SIG-M5 treated with dmso at 0.1 percent for 504 hours (cell line): ENCODE measurements at regions not wholly inside any gene's neighbourhood (a gene's known extent, or its start where the extent isn't known, plus 50 kb on each side); places are given as distances from the start of the nearest gene placed in this dataset.

Experiments
- DNase-seq: peaks from one replicate; lab custom pipeline; 2025; ENCODE audit not compliant: unreplicated experiment; lab: John Stamatoyannopoulos, UW

DNA sequence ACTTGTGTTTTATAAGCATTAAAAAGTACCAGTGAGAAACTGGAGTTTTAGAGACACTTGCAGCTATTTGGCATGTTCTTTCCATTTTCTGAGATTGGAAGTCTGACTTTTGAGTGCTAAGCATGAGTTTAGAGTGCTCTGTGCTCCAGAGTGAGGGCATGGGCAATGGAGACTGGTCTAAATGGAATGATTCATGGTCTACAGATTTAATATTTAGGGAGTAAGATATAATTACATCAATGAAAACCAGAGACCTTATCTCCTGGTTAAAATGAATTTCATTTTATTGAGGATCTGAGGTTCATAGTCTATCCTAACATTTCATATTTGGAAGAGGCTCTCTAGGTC, 135.9 kb upstream of the RPS23 start:
- DNase-seq = no peak

DNA sequence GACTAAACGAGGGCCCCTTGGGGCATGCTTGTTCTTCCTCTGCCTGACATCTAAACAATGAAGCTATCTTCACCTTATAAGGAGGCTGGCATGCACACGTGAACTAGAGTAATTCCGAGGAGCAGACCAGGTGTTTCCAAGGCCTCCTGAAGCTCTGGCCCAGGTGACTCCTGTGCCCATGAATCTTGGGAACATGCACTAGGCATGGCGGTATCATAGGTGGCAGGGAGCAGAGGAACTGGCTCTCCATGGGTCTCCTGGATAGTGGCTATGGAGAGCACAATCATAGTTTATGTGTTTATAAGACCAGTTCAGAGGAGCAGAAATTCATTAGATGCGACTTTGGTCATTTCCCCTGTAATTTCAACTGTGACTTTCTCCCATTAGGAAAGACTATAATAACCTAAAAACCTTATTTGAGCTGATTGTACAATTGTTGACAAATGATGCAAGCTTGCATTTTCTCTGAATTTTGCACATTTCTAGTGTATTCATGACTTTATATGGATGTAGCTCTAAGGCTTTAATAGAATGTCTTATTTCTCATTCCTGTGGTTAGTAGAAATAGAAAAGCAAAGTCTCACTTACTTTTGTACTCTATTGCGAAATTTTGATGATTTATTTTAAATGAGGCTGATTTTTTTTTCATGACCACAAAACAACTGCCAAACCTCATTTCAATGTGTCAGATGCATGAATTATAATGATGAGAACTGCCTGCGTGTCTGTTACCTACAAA, 135.3 kb upstream of the RPS23 start:
- peak; percentile 74 for DNase-seq

DNA sequence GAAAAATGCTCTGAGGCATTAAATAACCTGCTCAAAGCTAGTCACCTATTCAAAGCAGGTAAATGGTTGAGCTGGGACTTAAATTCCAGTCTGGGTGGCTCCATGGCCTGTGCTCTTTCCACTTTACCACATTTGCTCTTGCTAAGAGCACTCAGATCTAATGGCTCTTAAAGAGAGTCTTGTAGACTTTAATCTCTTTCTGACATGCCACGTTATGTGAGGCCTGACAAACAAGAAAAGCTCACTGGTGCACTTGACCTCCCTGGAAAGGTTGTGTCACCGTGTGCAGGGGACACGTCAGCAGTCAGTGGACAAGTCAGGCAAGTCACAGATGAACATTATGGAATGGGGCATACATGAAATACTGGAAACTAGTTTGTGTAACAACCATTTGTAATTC, 129.9 kb upstream of the RPS23 start:
- no peak for DNase-seq

DNA sequence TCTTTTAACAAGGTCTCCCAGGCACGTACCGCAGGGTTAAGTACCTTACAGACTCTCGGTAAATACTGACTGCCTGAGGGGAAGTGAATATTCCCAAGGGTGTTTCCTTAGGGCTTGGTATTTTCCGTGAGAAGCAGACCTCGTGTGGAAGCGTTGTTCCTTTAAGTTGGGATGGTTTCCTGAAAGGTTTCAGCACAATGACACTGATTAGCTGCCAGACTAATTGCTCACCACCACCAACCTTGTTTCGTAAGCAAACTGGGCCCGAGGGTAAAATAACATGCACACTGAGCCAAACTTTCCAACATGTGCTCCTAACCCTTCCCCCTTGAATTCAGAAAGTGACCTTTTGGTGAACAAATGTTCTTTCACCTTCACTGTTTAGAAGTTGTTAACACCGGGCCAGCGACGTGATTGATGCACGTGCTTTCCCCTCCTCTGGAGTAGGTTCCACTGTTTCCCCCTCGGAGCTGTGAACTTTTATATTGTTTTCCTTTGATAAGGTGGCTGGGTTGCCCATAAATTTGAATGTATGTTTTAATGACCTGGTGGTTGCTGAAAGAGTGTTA, 128.1 kb upstream of the RPS23 start:
- DNase-seq = no peak

DNA sequence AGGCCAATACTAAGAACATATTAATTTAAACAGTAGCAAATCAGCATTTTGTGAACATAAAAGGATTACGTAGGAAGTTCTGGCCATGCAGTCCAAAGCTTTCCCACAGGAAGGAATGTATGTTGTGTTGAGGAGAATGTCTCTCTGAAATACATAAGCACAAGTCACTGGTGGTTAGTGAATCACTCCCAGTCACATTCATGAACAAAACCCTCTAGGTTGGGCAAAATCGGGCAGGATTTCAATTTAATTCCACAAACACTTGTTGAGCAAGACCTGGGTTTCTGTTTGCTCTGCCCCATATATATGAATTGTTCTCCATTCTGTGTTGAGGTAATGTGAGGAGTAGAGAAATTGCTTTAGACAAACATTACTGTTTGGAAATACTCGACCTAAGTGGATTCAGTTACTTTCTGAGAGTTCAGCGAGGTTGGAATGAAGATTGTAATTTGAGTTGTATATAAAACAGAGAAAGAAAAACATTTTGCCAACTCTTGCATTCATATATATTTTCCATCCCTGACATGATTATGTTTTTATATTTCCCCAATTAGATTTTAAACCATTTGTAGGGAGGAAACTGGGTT, 127.6 kb upstream of the RPS23 start:
- peak; percentile 24 for DNase-seq

DNA sequence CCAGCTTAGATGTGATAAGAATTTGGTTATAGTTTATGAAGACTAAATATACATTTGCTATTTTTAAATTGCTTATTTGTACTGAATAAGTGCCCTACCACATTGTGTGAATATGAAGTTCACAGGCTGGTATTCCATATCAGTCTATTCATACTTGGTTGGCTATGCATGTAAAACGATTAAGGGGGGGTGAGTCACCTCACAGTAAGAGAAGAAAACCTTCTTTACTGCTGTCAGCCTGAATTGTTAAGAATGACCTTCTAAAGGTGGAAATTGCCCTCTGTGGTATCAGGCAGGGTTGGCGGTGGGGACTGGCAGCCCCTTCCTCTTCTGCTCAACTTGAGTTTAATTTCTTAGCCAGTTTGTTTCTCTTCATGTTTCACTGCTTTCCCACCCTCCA, 127.0 kb upstream of the RPS23 start:
- no peak for DNase-seq

DNA sequence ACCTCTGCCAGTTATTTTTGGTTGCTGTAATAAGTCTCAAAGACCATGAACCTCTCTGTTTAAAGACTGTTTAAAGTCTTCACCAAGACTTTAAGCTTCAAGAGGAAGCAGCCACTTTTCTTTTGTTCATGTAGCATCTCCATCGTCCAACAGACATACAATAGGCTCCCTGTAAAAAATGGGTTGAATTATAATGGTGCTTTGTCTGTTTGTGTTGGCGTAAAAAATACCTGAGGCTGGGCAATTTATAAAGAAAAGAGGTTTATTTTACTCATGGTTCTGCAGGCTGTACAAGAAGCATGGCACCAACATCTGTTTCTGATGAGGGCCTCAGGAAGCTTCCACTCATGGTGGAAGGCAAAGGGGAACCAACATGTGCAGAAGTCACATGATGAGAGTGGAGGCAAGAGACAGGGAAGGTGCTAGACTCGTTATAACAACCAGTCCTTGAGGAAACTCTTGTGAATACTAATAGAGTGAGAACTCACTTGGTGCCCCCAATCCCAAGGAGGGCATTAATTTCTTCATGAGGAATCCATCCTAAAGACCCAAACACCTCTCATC, 126.3 kb upstream of the RPS23 start:
- DNase-seq = no peak

DNA sequence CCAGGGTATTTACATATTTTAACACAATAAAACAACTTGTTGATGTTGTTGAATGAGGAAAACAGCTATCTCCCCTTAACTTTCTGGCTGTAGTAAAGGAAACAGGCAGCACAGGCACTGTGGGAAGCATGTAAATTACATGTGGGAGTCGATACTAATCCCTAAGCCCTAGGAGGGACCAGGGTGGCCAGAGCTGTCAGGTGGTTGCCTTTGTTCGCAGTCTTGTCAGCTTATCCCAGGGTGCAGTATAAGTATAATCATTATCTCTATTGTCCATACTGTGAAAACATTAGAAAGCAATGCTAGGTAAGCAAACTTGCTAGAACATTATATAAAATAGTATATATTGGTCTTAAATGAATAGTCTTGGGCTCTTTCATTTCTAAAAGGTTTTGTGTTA, 125.6 kb upstream of the RPS23 start:
- DNase-seq = no peak

DNA sequence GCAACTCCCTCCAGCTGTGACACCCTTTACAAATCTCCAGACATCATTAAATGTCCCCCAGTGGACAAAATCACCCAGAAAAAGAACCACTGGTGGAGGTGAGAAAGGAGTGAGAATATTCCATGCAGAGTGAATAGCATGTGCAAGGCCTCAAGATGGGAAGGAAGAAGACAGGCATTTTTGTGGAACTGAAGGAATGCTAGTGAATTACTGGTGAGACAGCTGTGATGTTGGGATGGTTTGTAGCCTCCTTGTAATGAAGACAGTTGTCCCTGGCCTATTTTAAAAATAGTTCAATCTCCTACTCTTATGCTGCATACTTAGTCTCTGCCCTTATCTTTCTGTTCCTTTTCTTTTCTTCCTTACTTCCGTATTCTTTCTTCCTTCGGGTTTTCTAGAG, 124.9 kb upstream of the RPS23 start:
- DNase-seq = no peak

DNA sequence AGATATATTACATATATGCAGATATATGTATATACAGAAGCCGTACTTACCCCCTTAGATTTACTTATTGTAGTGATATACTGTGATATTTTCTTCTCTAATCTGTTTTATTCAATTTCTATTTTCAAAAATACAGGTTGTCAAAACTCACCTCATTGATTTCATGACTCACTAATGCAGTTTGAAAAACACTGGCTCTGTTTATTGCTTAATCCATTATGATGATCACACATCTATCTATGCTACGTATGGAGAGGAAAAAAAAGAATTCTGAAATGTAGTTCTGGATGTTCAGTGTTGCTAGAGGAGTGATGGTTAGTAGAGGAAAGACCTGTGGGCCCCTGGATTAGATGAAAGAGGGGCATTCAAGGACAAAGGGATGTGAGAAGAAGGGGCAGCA, 121.0 kb upstream of the RPS23 start:
- no peak for DNase-seq

DNA sequence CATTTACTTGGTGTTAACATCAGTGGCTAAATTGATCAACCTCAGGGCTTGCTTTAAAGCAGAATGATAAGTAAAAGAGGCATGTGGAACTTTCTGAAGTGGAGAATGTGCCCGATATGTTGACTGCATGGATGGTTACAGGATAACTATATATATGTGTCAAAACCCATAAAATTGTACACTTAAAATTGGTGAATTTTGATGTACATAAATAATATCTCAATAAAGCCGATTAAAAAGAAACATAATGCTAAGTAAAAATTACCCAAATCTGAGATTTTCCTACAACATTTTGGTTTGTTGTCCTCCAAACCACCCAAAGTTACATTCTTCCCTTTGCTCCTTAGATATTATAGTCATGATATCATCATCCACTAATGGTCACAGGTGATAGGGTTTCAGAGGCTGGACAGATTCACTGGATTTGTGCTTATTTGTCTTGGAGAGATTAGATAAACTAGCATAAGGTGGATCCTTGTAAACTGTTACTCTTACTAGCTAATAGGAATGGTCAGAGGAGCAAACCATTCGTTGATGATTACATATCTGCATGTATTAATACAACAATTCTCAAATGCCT, 119.7 kb upstream of the RPS23 start:
- no peak for DNase-seq

DNA sequence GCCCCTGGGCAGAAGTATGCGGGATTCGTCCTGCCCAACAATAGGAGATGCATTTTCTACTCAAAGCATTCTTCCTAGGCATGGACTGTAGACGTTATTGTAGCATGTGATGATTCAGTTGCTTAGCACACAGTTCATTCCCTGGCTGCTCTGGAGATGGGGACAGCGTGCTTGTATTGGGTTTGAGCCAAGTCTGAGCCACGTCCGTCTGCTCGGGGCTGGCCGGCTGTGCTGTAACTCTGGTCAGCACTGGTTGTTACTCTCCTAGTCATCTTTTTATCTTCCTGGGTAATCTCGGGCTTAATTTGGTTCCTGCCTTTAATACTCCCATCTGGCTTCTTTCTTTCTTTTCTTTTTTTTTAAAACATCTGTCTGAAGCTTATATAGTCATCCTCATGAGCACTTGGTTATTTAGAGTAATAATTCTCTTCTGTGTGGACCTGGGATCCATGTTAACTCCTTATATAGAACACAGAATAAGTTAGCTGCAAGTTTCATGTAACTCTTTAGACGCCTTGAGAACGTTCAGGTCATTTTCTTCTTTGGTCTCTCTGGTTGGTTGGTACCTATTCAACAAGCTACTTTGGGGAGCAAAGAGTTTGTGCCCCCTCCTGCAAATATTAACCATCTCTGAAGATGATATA, 118.8 kb upstream of the RPS23 start:
- no peak for DNase-seq

DNA sequence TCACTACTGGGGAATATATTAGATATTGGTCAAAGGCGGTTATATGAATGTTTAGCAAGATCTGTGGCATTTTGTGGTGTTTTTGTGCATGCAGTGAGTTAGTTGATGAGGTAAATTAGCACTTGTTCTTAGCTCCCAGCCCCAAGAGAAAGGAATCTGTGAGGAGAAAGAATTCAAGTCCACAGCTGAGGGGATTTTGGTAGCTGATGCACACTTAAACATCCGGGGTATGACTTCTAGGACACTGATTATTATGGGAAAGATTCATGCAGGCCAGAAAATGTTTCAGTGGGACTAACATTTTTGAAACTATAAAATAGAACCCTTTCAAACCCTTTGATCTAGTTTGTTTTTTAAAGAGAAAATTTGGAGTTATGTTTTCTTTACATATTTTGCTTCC, 118.2 kb upstream of the RPS23 start:
- DNase-seq = no peak

DNA sequence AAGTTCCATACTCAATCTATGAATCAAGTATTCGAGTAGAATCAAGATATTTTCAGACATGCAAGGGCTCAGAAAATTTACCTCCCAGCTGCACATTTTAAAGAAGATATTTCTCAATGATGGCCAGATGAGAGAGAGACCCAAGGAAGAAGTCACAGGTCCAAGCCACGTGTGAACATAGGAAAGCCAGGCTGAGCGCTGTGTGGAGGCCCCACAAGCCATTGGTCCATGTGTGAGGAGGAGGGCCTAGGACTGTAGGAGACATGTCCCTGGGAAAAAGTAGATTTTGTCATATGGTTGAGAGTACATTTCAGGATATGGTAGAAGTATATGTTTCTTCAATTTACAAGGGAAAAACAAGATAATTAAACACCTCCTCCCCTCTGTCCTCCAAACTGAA, 115.8 kb upstream of the RPS23 start:
- no peak for DNase-seq

DNA sequence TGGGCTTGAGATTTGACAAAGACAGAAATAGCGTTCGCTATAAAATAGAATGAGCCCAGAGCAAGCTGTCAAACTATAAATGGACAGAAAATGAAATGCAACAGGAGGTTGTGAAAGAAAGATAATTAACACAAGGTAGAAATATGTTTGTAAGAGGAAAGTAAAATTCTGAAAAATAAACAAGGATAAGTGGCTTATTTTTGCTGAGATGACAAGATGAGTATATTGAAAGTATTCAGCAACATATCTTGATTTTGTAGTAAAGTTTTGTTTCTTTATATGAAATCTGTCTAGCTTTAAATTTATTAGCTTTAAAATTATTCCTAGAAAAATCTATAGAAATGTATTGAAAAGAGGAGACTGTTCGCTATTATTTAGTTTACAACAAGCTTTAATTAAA, 111.9 kb upstream of the RPS23 start:
- DNase-seq = no peak

DNA sequence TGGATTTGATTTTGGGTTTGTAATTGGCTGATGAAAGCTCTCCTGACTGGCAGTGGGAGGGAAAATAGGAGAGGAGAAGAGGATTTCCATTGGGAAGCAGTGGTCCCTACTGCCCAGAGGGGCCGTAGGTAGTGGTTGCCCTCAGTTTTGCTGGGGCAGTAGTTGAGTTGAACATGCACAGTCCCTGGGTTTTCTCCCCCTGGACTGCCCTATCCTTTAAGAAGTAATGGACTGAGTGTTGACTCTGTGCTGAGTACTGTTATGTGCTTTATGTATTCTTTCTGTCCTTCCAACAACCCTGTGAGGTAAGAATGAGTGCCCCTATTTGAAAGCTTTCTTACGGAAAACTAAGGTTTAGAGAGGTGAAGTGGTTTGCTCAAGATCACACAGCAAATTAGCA, 111.2 kb upstream of the RPS23 start:
- no peak for DNase-seq

DNA sequence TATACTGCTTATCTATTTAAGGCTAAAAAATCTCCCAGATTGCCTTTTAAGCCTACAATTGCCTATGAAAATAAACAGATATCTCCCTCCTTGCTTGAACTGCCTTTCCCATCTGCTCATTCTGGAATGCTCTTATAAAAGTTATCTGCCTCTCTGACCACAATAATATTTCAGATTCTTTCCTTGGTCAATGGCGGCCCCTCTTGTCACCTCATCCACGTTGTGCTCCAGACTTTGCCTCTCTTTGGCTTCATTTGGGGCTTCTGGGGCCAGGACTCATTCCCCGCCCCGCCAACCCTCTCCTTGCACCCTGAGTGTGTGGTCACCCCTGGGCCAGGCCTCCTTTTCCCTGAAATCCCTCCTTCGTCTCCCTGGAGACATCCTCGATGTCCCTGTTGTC, 110.0 kb upstream of the RPS23 start:
- no peak for DNase-seq

DNA sequence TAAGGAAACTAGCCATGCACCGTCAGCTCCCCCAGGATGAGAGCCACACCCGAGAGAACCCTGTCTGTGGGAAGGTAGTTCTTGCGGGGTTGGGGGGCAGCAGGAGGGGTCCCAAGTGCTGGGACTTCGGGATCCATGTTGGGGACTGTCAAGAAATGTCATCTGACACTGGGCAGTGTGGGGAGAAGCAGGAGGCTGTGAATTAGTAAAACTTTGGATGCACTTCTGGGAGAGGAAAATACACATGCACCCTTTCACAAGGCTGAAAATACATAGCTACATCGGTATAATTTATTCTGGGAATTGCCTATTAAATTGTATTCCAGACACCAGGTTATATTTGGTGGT, 109.6 kb upstream of the RPS23 start:
- DNase-seq = no peak

DNA sequence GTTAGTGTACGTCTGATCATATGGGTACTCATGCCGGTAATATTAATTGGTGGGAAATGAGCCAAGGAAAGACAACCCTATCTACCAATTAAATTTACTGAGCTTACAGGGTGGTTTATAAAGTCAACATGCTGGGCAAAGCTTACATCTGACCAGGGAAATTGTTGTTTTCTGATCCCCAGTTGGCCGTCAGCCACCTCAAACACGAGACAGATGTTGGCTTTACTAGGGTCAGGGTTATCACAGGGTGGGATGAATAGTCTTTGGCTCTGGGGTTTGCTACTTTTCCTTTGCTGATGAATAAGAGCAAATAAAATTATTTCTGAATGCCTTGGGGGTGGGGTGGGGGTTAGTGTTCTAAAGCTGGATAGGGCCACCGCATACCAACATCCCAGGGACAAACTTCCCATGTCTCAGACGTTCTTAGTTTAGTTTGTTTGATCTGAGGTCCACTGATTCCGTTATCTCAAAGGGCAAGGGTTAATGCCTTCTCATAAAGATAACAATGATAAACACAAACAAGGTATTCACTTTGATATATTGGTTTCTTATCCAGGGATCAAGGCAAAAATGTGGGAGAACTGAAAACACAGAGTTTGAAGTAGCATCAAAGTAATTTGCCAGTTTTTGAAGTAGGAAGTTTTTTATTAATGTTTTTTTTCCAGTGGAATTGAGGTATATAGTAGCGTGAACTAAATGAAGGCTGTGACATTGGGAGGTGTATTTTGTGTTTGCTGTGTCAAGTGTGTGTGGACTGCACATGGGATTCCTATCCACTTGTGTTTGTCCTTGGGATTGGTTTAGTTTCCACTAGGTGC, 109.1 kb upstream of the RPS23 start:
- DNase-seq = no peak

DNA sequence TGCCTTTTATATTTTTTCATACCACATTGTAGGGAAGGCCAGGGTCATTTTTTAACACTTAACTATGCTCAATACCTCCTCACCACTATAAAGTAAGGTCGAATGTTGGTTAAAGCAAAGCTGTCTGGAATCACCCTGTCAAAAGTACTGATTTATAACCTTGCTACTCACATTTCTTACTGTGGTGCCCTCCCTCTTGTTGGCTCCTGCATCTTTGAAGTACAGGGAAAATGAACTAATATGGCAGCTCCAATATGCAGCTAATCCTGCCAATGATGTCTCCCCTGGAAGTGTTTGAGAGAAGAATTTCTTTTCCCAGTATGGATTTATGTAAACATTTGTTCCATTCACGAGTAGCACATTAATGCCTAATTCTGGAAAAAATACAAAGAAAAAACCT, 108.4 kb upstream of the RPS23 start:
- DNase-seq = no peak
